Subcutaneous abdominal adipose tissue (tissue), 5 donors: ENCODE measurements at regions not wholly inside any gene's neighbourhood (a gene's known extent, or its start where the extent isn't known, plus 50 kb on each side); places are given as distances from the start of the nearest gene placed in this dataset.
"Not testable (repeated sequence)": the region's sequence is repeated elsewhere in the genome, so short reads cannot be mapped to it uniquely, and the experiment has no call there.

ENCODE experiments used
- H3K27ac ChIP-seq: one replicate; pipeline ENCODE4 v1.7.0; 2013; ENCODE audit warnings: low read depth, mild to moderate bottlenecking, inconsistent platforms, low read length, moderate library complexity
- H3K27me3 ChIP-seq, 5 donors: one replicate each; pipeline ENCODE4 v1.7.0; 2013; ENCODE audit warnings: low read length in 5 of 5, inconsistent platforms in 1 of 5; ENCODE audit not compliant: control insufficient read depth in 5 of 5, insufficient read depth in 4 of 5
- H3K36me3 ChIP-seq, 5 donors: one replicate each; pipeline ENCODE4 v1.7.0; 2013; ENCODE audit warnings: low read length in 5 of 5; ENCODE audit not compliant: control insufficient read depth in 5 of 5, insufficient read depth in 5 of 5
- H3K4me1 ChIP-seq, 5 donors: one replicate each; pipeline ENCODE4 v1.7.0; 2013; ENCODE audit warnings: low read length in 5 of 5, mild to moderate bottlenecking in 3 of 5, moderate library complexity in 1 of 5; ENCODE audit not compliant: control insufficient read depth in 5 of 5, insufficient read depth in 5 of 5
- H3K4me3 ChIP-seq, 5 donors: one replicate each; pipeline ENCODE4 v1.7.0; 2013; ENCODE audit warnings: low read length in 5 of 5, low read depth in 1 of 5
- H3K9ac ChIP-seq, 5 donors: one replicate each; pipeline ENCODE4 v1.7.0; 2013; ENCODE audit warnings: low read length in 5 of 5, mild to moderate bottlenecking in 4 of 5, moderate library complexity in 3 of 5
- H3K9me3 ChIP-seq, 5 donors: one replicate each; pipeline ENCODE4 v1.7.0; 2013; ENCODE audit warnings: low read length in 5 of 5; ENCODE audit not compliant: control insufficient read depth in 5 of 5
- donor health status: healthy.
- donor health status: healthy.
- donor health status: healthy.
- donor health status: healthy.
- donor health status: healthy.

GRCh38 chr5:135147294-135148090 lies 113.5 kb upstream of the PITX1 start:
- no peak overlapping the region for H3K4me3 ChIP-seq

GRCh38 chr5:135145985-135146384 lies 112.0 kb upstream of the PITX1 start:
- Histone ChIP-seq H3K36me3 (no peaks in the 10 kb centered on the region), H3K9ac (no peak overlapping the region), H3K4me1 (no peaks in the 10 kb centered on the region), H3K9me3 (no peaks in the 10 kb centered on the region), H3K4me3 (no peak overlapping the region), H3K27me3 (no peaks in the 10 kb centered on the region), H3K27ac (no peak overlapping the region)

More at GRCh38 chr5:135147294-135148090, 113.5 kb upstream of the PITX1 start:
- Histone ChIP-seq H3K9ac (no peak overlapping the region), H3K27me3 (no peaks in the 10 kb centered on the region), H3K9me3 (no peaks in the 10 kb centered on the region), H3K27ac (no peak overlapping the region), H3K36me3 (no peaks in the 10 kb centered on the region), H3K4me1 (no peaks in the 10 kb centered on the region)

- H3K4me1 ChIP-seq, H3K27me3 ChIP-seq, H3K36me3 ChIP-seq, H3K9me3 ChIP-seq, H3K4me3 ChIP-seq, H3K27ac ChIP-seq, H3K9ac ChIP-seq: not testable (repeated sequence)
These were observed 109.7 kb upstream of the PITX1 start for GRCh38 chr5:135143682-135144081.

GRCh38 chr5:135141303-135142268 lies 107.6 kb upstream of the PITX1 start:
- no peak overlapping the region for H3K27ac ChIP-seq

GRCh38 chr5:135140446-135141204 lies 106.6 kb upstream of the PITX1 start:
- H3K27me3 ChIP-seq: peaks cover 0 to 2% (median 0%) of the 10 kb centered on the region in 5 donors
- H3K9me3 ChIP-seq: no peaks in the 10 kb centered on the region
- peaks cover 0 to 6% (median 4%) of the 10 kb centered on the region in 5 donors for H3K4me1 ChIP-seq
- no peak overlapping the region for H3K9ac ChIP-seq
- H3K4me3 ChIP-seq: no peak overlapping the region
- H3K27ac ChIP-seq: no peak overlapping the region
- no peaks in the 10 kb centered on the region for H3K36me3 ChIP-seq

More at GRCh38 chr5:135141303-135142268, 107.6 kb upstream of the PITX1 start:
- no peak overlapping the region for H3K9ac ChIP-seq
- H3K4me1 ChIP-seq: peaks cover 0 to 6% (median 0%) of the 10 kb centered on the region in 5 donors
- peaks cover 0 to 2% (median 0%) of the 10 kb centered on the region in 5 donors for H3K27me3 ChIP-seq
- no peaks in the 10 kb centered on the region for H3K36me3 ChIP-seq
- H3K4me3 ChIP-seq: no peak overlapping the region
- H3K9me3 ChIP-seq: no peaks in the 10 kb centered on the region

GRCh38 chr5:135139381-135140134 lies 105.5 kb upstream of the PITX1 start:
- Histone ChIP-seq H3K4me3 (no peak overlapping the region), H3K36me3 (no peaks in the 10 kb centered on the region), H3K9ac (no peak overlapping the region), H3K27ac (no peak overlapping the region), H3K4me1 (peaks cover 0 to 7% (median 4%) of the 10 kb centered on the region in 5 donors), H3K27me3 (peaks cover 0 to 5% (median 0%) of the 10 kb centered on the region in 5 donors), H3K9me3 (no peaks in the 10 kb centered on the region)

- Histone ChIP-seq H3K4me1 (peaks cover 0 to 7% (median 4%) of the 10 kb centered on the region in 5 donors), H3K9ac (no peak overlapping the region), H3K27me3 (peaks cover 0 to 5% (median 0%) of the 10 kb centered on the region in 5 donors), H3K9me3 (no peaks in the 10 kb centered on the region), H3K4me3 (no peak overlapping the region), H3K27ac (no peak overlapping the region), H3K36me3 (no peaks in the 10 kb centered on the region)
These were observed 104.3 kb upstream of the PITX1 start for GRCh38 chr5:135138116-135138850.

GRCh38 chr5:135137146-135137915 lies 103.3 kb upstream of the PITX1 start:
- Histone ChIP-seq H3K9ac (no peak overlapping the region), H3K36me3 (no peaks in the 10 kb centered on the region), H3K27me3 (peaks cover 0 to 5% (median 0%) of the 10 kb centered on the region in 5 donors), H3K9me3 (no peaks in the 10 kb centered on the region), H3K4me1 (peaks cover 0 to 7% (median 4%) of the 10 kb centered on the region in 5 donors), H3K27ac (no peak overlapping the region), H3K4me3 (no peak overlapping the region)
